ENCODE measurements at regions not wholly inside any gene's neighbourhood (a gene's known extent, or its start where the extent isn't known, plus 50 kb on each side); places are given as distances from the start of the nearest gene placed in this dataset.
"Not testable (repeated sequence)": the region's sequence is repeated elsewhere in the genome, so short reads cannot be mapped to it uniquely, and the experiment has no call there.

DNA sequence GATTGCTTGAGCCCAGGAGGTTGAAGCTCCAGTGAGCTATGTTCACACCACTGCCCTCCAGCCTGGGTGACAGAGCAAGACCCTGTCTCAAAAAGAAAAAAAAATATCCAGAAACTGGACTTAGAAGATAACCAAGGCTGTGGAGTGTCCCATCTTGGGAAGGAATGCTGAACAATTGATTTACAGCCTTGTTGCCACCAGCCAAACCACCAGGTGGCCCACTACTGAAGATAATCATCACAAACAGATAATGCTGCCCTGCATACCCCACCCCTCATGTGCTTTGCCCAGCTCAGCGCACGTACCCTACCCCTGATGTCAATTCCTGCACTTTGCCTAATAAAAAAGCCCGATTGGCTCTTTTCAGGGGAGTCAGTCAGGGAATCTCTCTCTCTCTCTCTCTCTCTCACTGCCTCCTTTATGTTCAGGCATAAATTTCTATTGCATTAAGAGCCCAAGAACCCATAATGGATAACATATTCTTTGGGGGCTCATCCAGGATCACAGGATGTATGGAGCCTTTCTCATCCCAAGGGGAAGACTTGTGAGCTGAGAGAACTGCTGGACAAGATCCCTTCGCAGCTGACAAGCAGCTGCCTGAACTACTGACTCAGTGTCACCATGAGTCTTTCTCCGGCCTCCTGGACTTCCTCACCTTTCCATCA, 166.4 kb downstream of the CD24 start:
- TF ChIP-seq POLR2A (IDR thresholded peaks at IDR 0.05) = no peak
- TF ChIP-seq, protein P1, sequence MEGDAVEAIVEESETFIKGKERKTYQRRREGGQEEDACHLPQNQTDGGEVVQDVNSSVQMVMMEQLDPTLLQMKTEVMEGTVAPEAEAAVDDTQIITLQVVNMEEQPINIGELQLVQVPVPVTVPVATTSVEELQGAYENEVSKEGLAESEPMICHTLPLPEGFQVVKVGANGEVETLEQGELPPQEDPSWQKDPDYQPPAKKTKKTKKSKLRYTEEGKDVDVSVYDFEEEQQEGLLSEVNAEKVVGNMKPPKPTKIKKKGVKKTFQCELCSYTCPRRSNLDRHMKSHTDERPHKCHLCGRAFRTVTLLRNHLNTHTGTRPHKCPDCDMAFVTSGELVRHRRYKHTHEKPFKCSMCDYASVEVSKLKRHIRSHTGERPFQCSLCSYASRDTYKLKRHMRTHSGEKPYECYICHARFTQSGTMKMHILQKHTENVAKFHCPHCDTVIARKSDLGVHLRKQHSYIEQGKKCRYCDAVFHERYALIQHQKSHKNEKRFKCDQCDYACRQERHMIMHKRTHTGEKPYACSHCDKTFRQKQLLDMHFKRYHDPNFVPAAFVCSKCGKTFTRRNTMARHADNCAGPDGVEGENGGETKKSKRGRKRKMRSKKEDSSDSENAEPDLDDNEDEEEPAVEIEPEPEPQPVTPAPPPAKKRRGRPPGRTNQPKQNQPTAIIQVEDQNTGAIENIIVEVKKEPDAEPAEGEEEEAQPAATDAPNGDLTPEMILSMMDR (IDR thresholded peaks at IDR 0.05) = no peak
- H3K27me3 ChIP-seq = no peaks in the 10 kb centered on the region
- intact Hi-C loops (cut with DNase I) = no loop called here
- 91 to 92% methylated on average over 5 of the region's 5 CpGs for WGBS, 2 donors
- peaks cover 5 to 13% of the 10 kb centered on the region in 2 donors for H3K4me1 ChIP-seq
- H3K9me3 ChIP-seq = no peaks in the 10 kb centered on the region
- no peak overlapping the region for H3K27ac ChIP-seq
- DNase-seq = no peak
- H3K4me3 ChIP-seq (replicated peaks in 1 of 3) = no peak overlapping the region
- H3K36me3 ChIP-seq = no peaks in the 10 kb centered on the region

- H3K36me3 ChIP-seq; H3K9me3 ChIP-seq; H3K4me3 ChIP-seq (replicated peaks in 1 of 3); H3K27me3 ChIP-seq; H3K27ac ChIP-seq; DNase-seq; intact Hi-C loops (cut with DNase I): not testable (repeated sequence)
- WGBS, 2 donors = 89 to 92% methylated on average over 3 of the region's 4 CpGs
- peaks cover 5 to 13% of the 10 kb centered on the region in 2 donors for H3K4me1 ChIP-seq
These were observed 168.3 kb downstream of the CD24 start for GRCh38 chr6:106806253-106806652.

DNA sequence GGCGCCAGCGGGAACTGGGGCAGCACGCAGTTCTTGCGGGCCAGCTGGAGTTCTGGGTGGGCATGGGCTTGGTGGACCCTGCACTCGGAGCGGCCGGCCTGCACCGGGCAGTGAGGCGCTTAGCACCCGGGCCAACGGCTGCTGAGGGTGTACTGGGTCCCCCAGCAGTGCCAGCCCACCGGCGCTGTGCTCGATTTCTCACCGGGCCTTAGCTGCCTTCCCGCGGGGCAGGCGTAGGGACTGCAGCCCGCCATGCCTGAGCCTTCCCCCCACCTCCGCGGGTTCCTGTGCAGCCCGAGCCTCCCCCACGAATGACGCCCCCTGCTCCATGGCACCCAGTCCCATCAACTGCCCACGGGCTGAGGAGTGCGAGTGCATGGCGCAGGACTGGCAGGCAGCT, 168.8 kb downstream of the CD24 start:
- no peak for DNase-seq
- TF ChIP-seq, protein P1 (IDR thresholded peaks at IDR 0.05) = no peak
- no peak for TF ChIP-seq POLR2A (IDR thresholded peaks at IDR 0.05)

GRCh38 chr6:106804346-106805335, 169.9 kb downstream of the CD24 start:
- H3K4me1 ChIP-seq = peaks cover 7 to 15% of the 10 kb centered on the region in 2 donors
- no peaks in the 10 kb centered on the region for H3K9me3 ChIP-seq
- no peaks in the 10 kb centered on the region for H3K36me3 ChIP-seq
- H3K4me3 ChIP-seq (replicated peaks in 1 of 3) = no peak overlapping the region
- DNase-seq = no peak
- intact Hi-C loops (cut with DNase I) = no loop called here
- TF ChIP-seq, protein P1 (IDR thresholded peaks at IDR 0.05) = no peak
- TF ChIP-seq POLR2A (IDR thresholded peaks at IDR 0.05) = no peak
- WGBS, 2 donors = 49 to 61% methylated on average over 7 of the region's 7 CpGs
- no peaks in the 10 kb centered on the region for H3K27me3 ChIP-seq
- peak overlapping the region in 2 of 3 donors; percentile 3 to 36 for H3K27ac ChIP-seq

More for the DNA sequence above, 168.8 kb downstream of the CD24 start:
- intact Hi-C loops (cut with DNase I) = no loop called here
- Histone ChIP-seq H3K27ac (no peak overlapping the region), H3K4me1 (peaks cover 5 to 13% of the 10 kb centered on the region in 2 donors), H3K36me3 (no peaks in the 10 kb centered on the region), H3K27me3 (no peaks in the 10 kb centered on the region), H3K4me3 (replicated peaks in 1 of 3) (no peak overlapping the region), H3K9me3 (no peaks in the 10 kb centered on the region)
- WGBS, 2 donors = 97 to 100% methylated on average over 4 to 17 of the region's 27 CpGs

DNA sequence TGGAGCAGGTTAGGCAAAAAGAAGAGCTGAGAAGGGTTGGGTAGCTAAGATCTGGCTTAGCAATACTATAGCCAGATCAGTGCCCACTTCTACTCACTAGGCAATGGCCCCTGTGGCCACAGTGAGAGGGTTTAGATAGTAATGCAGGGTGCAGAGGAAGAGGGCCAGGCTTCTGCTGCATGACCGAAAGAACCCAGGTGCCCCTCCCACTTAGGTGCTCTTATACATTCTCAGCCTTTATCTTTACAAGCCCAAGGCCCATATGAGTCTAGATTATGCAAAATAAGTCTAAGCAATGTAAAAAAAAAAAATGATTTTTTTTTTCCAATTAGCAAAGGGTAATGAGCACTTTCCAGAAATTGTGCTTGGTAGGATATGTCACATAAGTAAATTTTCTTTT, 171.3 kb downstream of the CD24 start:
- H3K36me3 ChIP-seq = no peaks in the 10 kb centered on the region
- H3K27me3 ChIP-seq = no peaks in the 10 kb centered on the region
- TF ChIP-seq, protein P1 (IDR thresholded peaks at IDR 0.05) = no peak
- TF ChIP-seq POLR2A (IDR thresholded peaks at IDR 0.05) = no peak
- no peak overlapping the region for H3K4me3 ChIP-seq (replicated peaks in 1 of 3)
- 79 to 90% methylated on average over 1 of the region's 1 CpG for WGBS, 2 donors
- H3K27ac ChIP-seq = no peak overlapping the region
- no peaks in the 10 kb centered on the region for H3K9me3 ChIP-seq
- intact Hi-C loops (cut with DNase I) = no loop called here
- peaks cover 14 to 28% of the 10 kb centered on the region in 2 donors for H3K4me1 ChIP-seq
- no peak for DNase-seq

Data from thyroid gland (tissue), 4 donors.